HG03159 (cell line): ENCODE measurements at regions not wholly inside any gene's neighbourhood (a gene's known extent, or its start where the extent isn't known, plus 50 kb on each side); places are given as distances from the start of the nearest gene placed in this dataset.
A peak's percentile ranks its signal among the peaks of the same experiment; 100 is the strongest.

Source experiments
- ATAC-seq: cut with Tn5 transposase; IDR thresholded peaks from one replicate; pipeline ENCODE4 v1.9.1; 2021; ENCODE audit warnings: mild to moderate bottlenecking, moderate library complexity; ENCODE audit not compliant: unreplicated experiment

GRCh38 chr9:103397868-103398600, 402.9 kb downstream of the CYLC2 start:
- ATAC-seq: peak; percentile 99

GRCh38 chr9:103399535-103399934, 404.4 kb downstream of the CYLC2 start:
- no peak for ATAC-seq

GRCh38 chr9:103407260-103407659, 412.1 kb downstream of the CYLC2 start:
- no peak for ATAC-seq

- ATAC-seq: no peak
These were observed 414.9 kb downstream of the CYLC2 start for GRCh38 chr9:103410059-103410458.

GRCh38 chr9:103427696-103428095, 432.6 kb downstream of the CYLC2 start:
- ATAC-seq: no peak

- no peak for ATAC-seq
These were observed 435.3 kb downstream of the CYLC2 start for GRCh38 chr9:103430469-103430868.

GRCh38 chr9:103431809-103432208, 436.7 kb downstream of the CYLC2 start:
- ATAC-seq: no peak

- ATAC-seq: no peak
These were observed 449.0 kb downstream of the CYLC2 start for GRCh38 chr9:103444176-103444575.

GRCh38 chr9:103458826-103459225, 463.7 kb downstream of the CYLC2 start:
- no peak for ATAC-seq

GRCh38 chr9:103471241-103471640, 476.1 kb downstream of the CYLC2 start:
- no peak for ATAC-seq

- ATAC-seq: no peak
These were observed 479.0 kb downstream of the CYLC2 start for GRCh38 chr9:103474156-103474555.

- no peak for ATAC-seq
These were observed 488.5 kb downstream of the CYLC2 start for GRCh38 chr9:103483471-103484096.

- no peak for ATAC-seq
These were observed 490.0 kb downstream of the CYLC2 start for GRCh38 chr9:103485138-103485537.

GRCh38 chr9:103514767-103515166, 519.6 kb downstream of the CYLC2 start:
- ATAC-seq: no peak

- ATAC-seq: no peak
These were observed 527.3 kb downstream of the CYLC2 start for GRCh38 chr9:103522409-103522808.

GRCh38 chr9:103530934-103531333, 535.8 kb downstream of the CYLC2 start:
- no peak for ATAC-seq

- ATAC-seq: no peak
These were observed 538.2 kb downstream of the CYLC2 start for GRCh38 chr9:103533318-103533717.

GRCh38 chr9:103537426-103537825, 542.3 kb downstream of the CYLC2 start:
- no peak for ATAC-seq

- ATAC-seq: no peak
These were observed 548.8 kb upstream of the SMC2 start for GRCh38 chr9:103545260-103545659.

- ATAC-seq: no peak
These were observed 541.4 kb upstream of the SMC2 start for GRCh38 chr9:103552712-103553111.

GRCh38 chr9:103574056-103574455, 520.1 kb upstream of the SMC2 start:
- no peak for ATAC-seq

GRCh38 chr9:103586721-103587120, 507.4 kb upstream of the SMC2 start:
- ATAC-seq: no peak

- ATAC-seq: no peak
These were observed 492.8 kb upstream of the SMC2 start for GRCh38 chr9:103601287-103601686.
